H1 (cell line): ENCODE measurements at regions not wholly inside any gene's neighbourhood (a gene's known extent, or its start where the extent isn't known, plus 50 kb on each side); places are given as distances from the start of the nearest gene placed in this dataset.

Experiments
- CHD2 ChIP-seq: IDR thresholded peaks from 2 replicates; pipeline ENCODE4 v1.6.1; 2012; ENCODE audit warnings: low read length, improper control_type of control experiment
- CHD7 ChIP-seq: fragments of 300-600 bp; sonication (generic); IDR thresholded peaks from 2 replicates; pipeline ENCODE4 v1.7.1; 2012; ENCODE audit warnings: low read length, moderate library complexity, mild to moderate bottlenecking, inconsistent platforms; ENCODE audit not compliant: insufficient replicate concordance
- EGR1 ChIP-seq: IDR thresholded peaks from 2 replicates; pipeline ENCODE4 v1.6.1; 2011; ENCODE audit warnings: low read depth, low read length, borderline replicate concordance
- EZH2 ChIP-seq: fragments of 200-600 bp; sonication (generic); IDR thresholded peaks from 2 replicates; pipeline ENCODE4 v1.7.1; 2012; ENCODE audit warnings: low read depth, mild to moderate bottlenecking, moderate library complexity, low read length, inconsistent platforms; ENCODE audit not compliant: severe bottlenecking
- SP4 ChIP-seq: IDR thresholded peaks from 2 replicates; pipeline ENCODE4 v1.6.1; 2012; ENCODE audit warnings: low read length, inconsistent platforms
- TF ChIP-seq, protein P1 (sequence below): IDR thresholded peaks from 2 replicates; pipeline ENCODE4 v1.6.1; 2012; ENCODE audit warnings: inconsistent platforms

GRCh38 chr12:75715323-75715644 is 203.9 kb upstream of the KRR1 start (continued):
- no peak for TF ChIP-seq CHD7
- TF ChIP-seq SP4, result no peak
- TF ChIP-seq EZH2, result no peak
- TF ChIP-seq EGR1, result no peak
- TF ChIP-seq CHD2, result no peak
- TF ChIP-seq, protein P1, sequence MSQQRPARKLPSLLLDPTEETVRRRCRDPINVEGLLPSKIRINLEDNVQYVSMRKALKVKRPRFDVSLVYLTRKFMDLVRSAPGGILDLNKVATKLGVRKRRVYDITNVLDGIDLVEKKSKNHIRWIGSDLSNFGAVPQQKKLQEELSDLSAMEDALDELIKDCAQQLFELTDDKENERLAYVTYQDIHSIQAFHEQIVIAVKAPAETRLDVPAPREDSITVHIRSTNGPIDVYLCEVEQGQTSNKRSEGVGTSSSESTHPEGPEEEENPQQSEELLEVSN, result no peak
